H9 (cell line): ENCODE measurements at regions not wholly inside any gene's neighbourhood (a gene's known extent, or its start where the extent isn't known, plus 50 kb on each side); places are given as distances from the start of the nearest gene placed in this dataset.

Experiments
- DNase-seq: peaks from one replicate; pipeline ENCODE4 v3.0.0-alpha.2; 2017
- H2AFZ ChIP-seq: one replicate; pipeline ENCODE4 v1.6.1; 2013; ENCODE audit warnings: mild to moderate bottlenecking, low read length, control low read depth, moderate library complexity
- H2AK5ac ChIP-seq: 2 replicates; pipeline ENCODE4 v1.6.1; 2013; ENCODE audit warnings: low read length, control low read depth, mixed read lengths; ENCODE audit not compliant: insufficient read length
- H2BK120ac ChIP-seq: one replicate; pipeline ENCODE4 v1.6.1; 2013; ENCODE audit warnings: low read depth, mild to moderate bottlenecking, low read length, control low read depth, inconsistent platforms; ENCODE audit not compliant: poor library complexity, severe bottlenecking
- H2BK12ac ChIP-seq: 2 replicates; pipeline ENCODE4 v1.6.1; 2013; ENCODE audit warnings: low read length, control low read depth, mixed read lengths, low read depth; ENCODE audit not compliant: insufficient read length
- H2BK15ac ChIP-seq: 2 replicates; pipeline ENCODE4 v1.6.1; 2013; ENCODE audit warnings: low read depth, low read length, control low read depth
- H2BK20ac ChIP-seq: one replicate; pipeline ENCODE4 v1.6.1; 2013; ENCODE audit warnings: low read depth, mild to moderate bottlenecking, low read length, control low read depth, inconsistent platforms; ENCODE audit not compliant: poor library complexity, severe bottlenecking
- H2BK5ac ChIP-seq: 2 replicates; pipeline ENCODE4 v1.6.1; 2013; ENCODE audit warnings: low read length, control low read depth, mixed read lengths; ENCODE audit not compliant: insufficient read length
- H3K14ac ChIP-seq: 2 replicates; pipeline ENCODE4 v1.6.1; 2013; ENCODE audit warnings: low read length, control low read depth; ENCODE audit not compliant: insufficient read depth
- H3K18ac ChIP-seq: 2 replicates; pipeline ENCODE4 v1.6.1; 2013; ENCODE audit warnings: low read depth, mild to moderate bottlenecking, mixed read lengths, low read length, control low read depth; ENCODE audit not compliant: insufficient read length
- H3K23ac ChIP-seq: 2 replicates; pipeline ENCODE4 v1.6.1; 2013; ENCODE audit warnings: low read length, control low read depth, mixed read lengths, low read depth; ENCODE audit not compliant: insufficient read length
- H3K23me2 ChIP-seq: 2 replicates; pipeline ENCODE4 v1.6.1; 2013; ENCODE audit warnings: low read depth, mild to moderate bottlenecking, mixed read lengths, low read length, control low read depth; ENCODE audit not compliant: insufficient read length, poor library complexity, severe bottlenecking
- H3K27ac ChIP-seq: 2 replicates; pipeline ENCODE4 v1.5.1; 2013; ENCODE audit warnings: low read length, control low read depth, mixed read lengths, low read depth; ENCODE audit not compliant: insufficient read length
- H3K27me3 ChIP-seq: 2 replicates; pipeline ENCODE4 v1.6.1; 2013; ENCODE audit warnings: low read length, control low read depth, inconsistent platforms; ENCODE audit not compliant: insufficient read depth
- H3K4ac ChIP-seq: 2 replicates; pipeline ENCODE4 v1.6.1; 2013; ENCODE audit warnings: low read depth, mild to moderate bottlenecking, control low read depth, inconsistent platforms, low read length, moderate library complexity
- H3K4me1 ChIP-seq: 2 replicates; pipeline ENCODE4 v1.6.1; 2013; ENCODE audit warnings: low read length, control low read depth, inconsistent platforms; ENCODE audit not compliant: insufficient read depth
- H3K4me2 ChIP-seq: 2 replicates; pipeline ENCODE4 v1.6.1; 2013; ENCODE audit warnings: low read length, control low read depth, mixed read lengths; ENCODE audit not compliant: insufficient read length, insufficient read depth
- H3K56ac ChIP-seq: 2 replicates; pipeline ENCODE4 v1.6.1; 2013; ENCODE audit warnings: low read depth, mild to moderate bottlenecking, mixed read lengths, low read length, control low read depth; ENCODE audit not compliant: insufficient read length
- H3K79me1 ChIP-seq: 2 replicates; pipeline ENCODE4 v1.6.1; 2013; ENCODE audit warnings: low read depth, mild to moderate bottlenecking, moderate library complexity, low read length, control low read depth, inconsistent platforms; ENCODE audit not compliant: insufficient read depth, poor library complexity, severe bottlenecking
- H3K79me2 ChIP-seq: 2 replicates; pipeline ENCODE4 v1.6.1; 2013; ENCODE audit warnings: low read length, control low read depth, inconsistent platforms; ENCODE audit not compliant: insufficient read depth
- H3K9ac ChIP-seq: 2 replicates; pipeline ENCODE4 v1.6.1; 2013; ENCODE audit warnings: low read length, control low read depth, mixed read lengths; ENCODE audit not compliant: insufficient read length; ENCODE audit errors: extremely low read depth
- H3K9me3 ChIP-seq: one replicate; pipeline ENCODE4 v1.6.1; 2013; ENCODE audit warnings: low read depth, low read length, inconsistent platforms; ENCODE audit not compliant: control insufficient read depth
- H3T11ph ChIP-seq: one replicate; pipeline ENCODE4 v1.6.1; 2013; ENCODE audit warnings: mild to moderate bottlenecking, low read length, control low read depth, inconsistent platforms
- H4K20me1 ChIP-seq: one replicate; pipeline ENCODE4 v1.6.1; 2013; ENCODE audit not compliant: control insufficient read depth, insufficient read length, insufficient read depth
- H4K5ac ChIP-seq: 2 replicates; pipeline ENCODE4 v1.6.1; 2013; ENCODE audit warnings: low read depth, mild to moderate bottlenecking, mixed read lengths, low read length, control low read depth; ENCODE audit not compliant: insufficient read length
- H4K8ac ChIP-seq: replicated peaks from 2 replicates; pipeline ENCODE4 v1.6.1; 2013; ENCODE audit warnings: low read length, control low read depth, mixed read lengths, low read depth; ENCODE audit not compliant: insufficient read length
- H4K91ac ChIP-seq: 2 replicates; pipeline ENCODE4 v1.6.1; 2013; ENCODE audit warnings: low read depth, mild to moderate bottlenecking, moderate library complexity, mixed read lengths, low read length, control low read depth; ENCODE audit not compliant: insufficient read length
- H3K27ac Mint-ChIP-seq, 3 experiments: 2 replicates in 2 of 3; 3 replicates in 1 of 3; pipeline ENCODE4 v1.8.0; 2020 to 2021; ENCODE audit warnings: mixed read lengths in 3 of 3, mild to moderate bottlenecking in 1 of 3, moderate library complexity in 1 of 3
- H3K27me3 Mint-ChIP-seq: 2 replicates; pipeline ENCODE4 v1.8.0; 2021; ENCODE audit warnings: low read depth, mild to moderate bottlenecking, moderate library complexity, mixed read lengths
- H3K36me3 Mint-ChIP-seq, 3 experiments: 2 replicates in 2 of 3; 3 replicates in 1 of 3; pipeline ENCODE4 v1.8.0; 2020 to 2021; ENCODE audit warnings: low read depth in 3 of 3, mixed read lengths in 3 of 3; ENCODE audit not compliant: insufficient read depth in 1 of 3
- H3K4me1 Mint-ChIP-seq, 2 experiments: 2 replicates each; pipeline ENCODE4 v1.8.0; 2020; ENCODE audit warnings: mixed read lengths in 2 of 2
- H3K4me3 Mint-ChIP-seq, 2 experiments: 2 replicates in 1 of 2; 3 replicates in 1 of 2; pipeline ENCODE4 v1.8.0; 2020 to 2021; ENCODE audit warnings: mild to moderate bottlenecking in 2 of 2, mixed read lengths in 2 of 2, moderate library complexity in 1 of 2
- H3K9me3 Mint-ChIP-seq, 2 experiments: 2 replicates in 1 of 2; 3 replicates in 1 of 2; pipeline ENCODE4 v1.8.0; 2020; ENCODE audit warnings: mild to moderate bottlenecking in 2 of 2, mixed read lengths in 2 of 2, moderate library complexity in 1 of 2
- CTCF ChIP-seq: fragments of 200-600 bp; sonication (generic); conservative IDR thresholded peaks from 3 replicates; pipeline ENCODE4 v1.8.0; 2021; ENCODE audit warnings: antibody characterized with exemption, mild to moderate bottlenecking
- WGBS: extraction: QIAGEN DNeasy Blood & Tissue Kit; methylation state at CpG from one replicate; pipeline ENCODE4 v1.1.7; 2013; ENCODE audit warnings: missing lambda C conversion rate, low lambda C conversion rate, mixed read lengths; ENCODE audit not compliant: insufficient read length; ENCODE audit errors: extremely low coverage; 5-methylcytosine and 5-hydroxymethylcytosine counted together

- no peaks in the 10 kb centered on the region for H3K27me3 Mint-ChIP-seq
- TF ChIP-seq CTCF: no peak
- no peaks in the 10 kb centered on the region for H4K20me1 ChIP-seq
Observed at GRCh38 chr16:48447428-48447827, 62.2 kb upstream of the SIAH1 start.

More at GRCh38 chr16:48447428-48447827, 62.2 kb upstream of the SIAH1 start:
- Histone ChIP-seq H2AFZ (no peak overlapping the region), H3K9ac (no peak overlapping the region), H3K79me2 (no peaks in the 10 kb centered on the region), H4K5ac (no peak overlapping the region), H3K23ac (no peak overlapping the region), H3K4ac (no peak overlapping the region), H3K9me3 (no peaks in the 10 kb centered on the region), H3K14ac (no peak overlapping the region), H2BK120ac (no peak overlapping the region), H4K91ac (no peak overlapping the region), H3K4me2 (no peak overlapping the region), H3T11ph (no peak overlapping the region), H3K18ac (no peak overlapping the region), H2BK12ac (no peak overlapping the region), H3K27me3 (no peaks in the 10 kb centered on the region), H2AK5ac (no peak overlapping the region), H2BK5ac (no peak overlapping the region), H3K27ac (no peak overlapping the region), H2BK15ac (no peak overlapping the region), H3K23me2 (no peaks in the 10 kb centered on the region), H2BK20ac (no peak overlapping the region), H3K4me1 (no peaks in the 10 kb centered on the region; the same call in 1 of the 2 replicates), H4K8ac (no peak overlapping the region), H3K56ac (no peak overlapping the region), H3K79me1 (no peaks in the 10 kb centered on the region)
- H3K4me1 Mint-ChIP-seq: peaks cover 10 to 14% of the 10 kb centered on the region in 2 experiments
- H3K36me3 Mint-ChIP-seq: no peaks in the 10 kb centered on the region
- no CpG with 5 or more reads among the region's 8 CpGs for WGBS
- peak overlapping the region in 1 of 3 experiments; percentile 88; a peak in 1 of 7 replicates for H3K27ac Mint-ChIP-seq
- no peak overlapping the region for H3K4me3 Mint-ChIP-seq
- DNase-seq: no peak
- no peaks in the 10 kb centered on the region for H3K9me3 Mint-ChIP-seq
